ENCODE measurements at regions not wholly inside any gene's neighbourhood (a gene's known extent, or its start where the extent isn't known, plus 50 kb on each side); places are given as distances from the start of the nearest gene placed in this dataset.

- H3K27me3 ChIP-seq (ENCODE audit: control insufficient read depth in 1 of 2, insufficient read depth in 2 of 2, low read length in 1 of 2): no peaks in the 10 kb centered on the region
- H3K4me1 ChIP-seq (ENCODE audit: control insufficient read depth in 1 of 2, insufficient read depth in 2 of 2, low read length in 2 of 2): no peaks in the 10 kb centered on the region
- H3K9me3 ChIP-seq (ENCODE audit: control insufficient read depth, low read length): peaks cover 3% of the 10 kb centered on the region
- ATAC-seq (ENCODE audit: low FRiP score): no peak
- H3K36me3 ChIP-seq (ENCODE audit: control insufficient read depth in 1 of 2, insufficient read depth in 2 of 2, low read length in 1 of 2): no peaks in the 10 kb centered on the region
- WGBS, 2 donors: 72 to 73% methylated on average over 13 of the region's 13 CpGs
- DNase-seq: no peak
- no peak overlapping the region for H3K27ac ChIP-seq (ENCODE audit: low read depth in 1 of 2, low read length in 2 of 2)
- no peak overlapping the region for H3K4me3 ChIP-seq (ENCODE audit: low read length in 2 of 2)
- intact Hi-C loops (cut with DNase I): no loop called here
These were observed 87.5 kb upstream of the PRR20G start for GRCh38 chr3:127375151-127375930.

- DNase-seq (peak in 1 of 2 donors; percentile 34), ATAC-seq (ENCODE audit: low FRiP score) (no peak)
- Histone ChIP-seq H3K27me3 (ENCODE audit: control insufficient read depth in 1 of 2, insufficient read depth in 2 of 2, low read length in 1 of 2) (no peaks in the 10 kb centered on the region), H3K36me3 (ENCODE audit: control insufficient read depth in 1 of 2, insufficient read depth in 2 of 2, low read length in 1 of 2) (no peaks in the 10 kb centered on the region), H3K4me3 (ENCODE audit: low read length in 2 of 2) (no peak overlapping the region), H3K4me1 (ENCODE audit: control insufficient read depth in 1 of 2, insufficient read depth in 2 of 2, low read length in 2 of 2) (no peaks in the 10 kb centered on the region), H3K27ac (ENCODE audit: low read depth in 1 of 2, low read length in 2 of 2) (no peak overlapping the region), H3K9me3 (ENCODE audit: control insufficient read depth, low read length) (peaks cover 3% of the 10 kb centered on the region)
- 62 to 63% methylated on average over 12 of the region's 12 CpGs for WGBS, 2 donors
- intact Hi-C loops (cut with DNase I): no loop called here
These were observed 86.5 kb upstream of the PRR20G start for GRCh38 chr3:127374086-127375010.

- Histone ChIP-seq H3K4me3 (ENCODE audit: low read length in 2 of 2) (no peak overlapping the region), H3K9me3 (ENCODE audit: control insufficient read depth, low read length) (peaks cover 3% of the 10 kb centered on the region), H3K4me1 (ENCODE audit: control insufficient read depth in 1 of 2, insufficient read depth in 2 of 2, low read length in 2 of 2) (no peaks in the 10 kb centered on the region), H3K36me3 (ENCODE audit: control insufficient read depth in 1 of 2, insufficient read depth in 2 of 2, low read length in 1 of 2) (no peaks in the 10 kb centered on the region), H3K27me3 (ENCODE audit: control insufficient read depth in 1 of 2, insufficient read depth in 2 of 2, low read length in 1 of 2) (no peaks in the 10 kb centered on the region), H3K27ac (ENCODE audit: low read depth in 1 of 2, low read length in 2 of 2) (no peak overlapping the region)
- peak in 1 of 2 donors; percentile 37 for DNase-seq
- WGBS, 2 donors: 25 to 26% methylated on average over 9 of the region's 9 CpGs
- ATAC-seq (ENCODE audit: low FRiP score): no peak
- intact Hi-C loops (cut with DNase I): no loop called here
These were observed 85.7 kb upstream of the PRR20G start for GRCh38 chr3:127373441-127374085.

- intact Hi-C loops (cut with DNase I): no loop called here
- DNase-seq (no peak), ATAC-seq (ENCODE audit: low FRiP score) (no peak)
- H3K4me3 ChIP-seq (ENCODE audit: low read length in 2 of 2): no peak overlapping the region
- H3K4me1 ChIP-seq (ENCODE audit: control insufficient read depth in 1 of 2, insufficient read depth in 2 of 2, low read length in 2 of 2): no peaks in the 10 kb centered on the region
- H3K27ac ChIP-seq (ENCODE audit: low read depth in 1 of 2, low read length in 2 of 2): no peak overlapping the region
- H3K27me3 ChIP-seq (ENCODE audit: control insufficient read depth in 1 of 2, insufficient read depth in 2 of 2, low read length in 1 of 2): no peaks in the 10 kb centered on the region
- no peaks in the 10 kb centered on the region for H3K36me3 ChIP-seq (ENCODE audit: control insufficient read depth in 1 of 2, insufficient read depth in 2 of 2, low read length in 1 of 2)
- WGBS, 2 donors: 69% methylated on average over 5 to 6 of the region's 6 CpGs
- H3K9me3 ChIP-seq (ENCODE audit: control insufficient read depth, low read length): peaks cover 3% of the 10 kb centered on the region
These were observed 84.0 kb upstream of the PRR20G start for GRCh38 chr3:127371846-127372245.

- Histone ChIP-seq H3K4me3 (ENCODE audit: low read length in 2 of 2) (no peak overlapping the region), H3K9me3 (ENCODE audit: control insufficient read depth, low read length) (peaks cover 2% of the 10 kb centered on the region), H3K27me3 (ENCODE audit: control insufficient read depth in 1 of 2, insufficient read depth in 2 of 2, low read length in 1 of 2) (no peaks in the 10 kb centered on the region), H3K36me3 (ENCODE audit: control insufficient read depth in 1 of 2, insufficient read depth in 2 of 2, low read length in 1 of 2) (no peaks in the 10 kb centered on the region), H3K4me1 (ENCODE audit: control insufficient read depth in 1 of 2, insufficient read depth in 2 of 2, low read length in 2 of 2) (no peaks in the 10 kb centered on the region), H3K27ac (ENCODE audit: low read depth in 1 of 2, low read length in 2 of 2) (no peak overlapping the region)
- intact Hi-C loops (cut with DNase I): no loop called here
- ATAC-seq (ENCODE audit: low FRiP score) (no peak), DNase-seq (no peak)
- WGBS, 2 donors: 67 to 68% methylated on average over 10 of the region's 10 CpGs
These were observed 83.5 kb upstream of the PRR20G start for GRCh38 chr3:127371334-127371733.

GRCh38 chr3:127370906-127371305 is 83.1 kb upstream of the PRR20G start:
- ATAC-seq (ENCODE audit: low FRiP score) (no peak), DNase-seq (no peak)
- no peak overlapping the region for H3K27ac ChIP-seq (ENCODE audit: low read depth in 1 of 2, low read length in 2 of 2)
- WGBS, 2 donors: 43 to 49% methylated on average over 9 of the region's 9 CpGs
- H3K4me1 ChIP-seq (ENCODE audit: control insufficient read depth in 1 of 2, insufficient read depth in 2 of 2, low read length in 2 of 2): no peaks in the 10 kb centered on the region
- intact Hi-C loops (cut with DNase I): no loop called here
- no peaks in the 10 kb centered on the region for H3K9me3 ChIP-seq (ENCODE audit: control insufficient read depth, low read length)
- H3K36me3 ChIP-seq (ENCODE audit: control insufficient read depth in 1 of 2, insufficient read depth in 2 of 2, low read length in 1 of 2): no peaks in the 10 kb centered on the region
- H3K4me3 ChIP-seq (ENCODE audit: low read length in 2 of 2): no peak overlapping the region
- H3K27me3 ChIP-seq (ENCODE audit: control insufficient read depth in 1 of 2, insufficient read depth in 2 of 2, low read length in 1 of 2): no peaks in the 10 kb centered on the region

- no peak overlapping the region for H3K27ac ChIP-seq (ENCODE audit: low read depth in 1 of 2, low read length in 2 of 2)
- no peaks in the 10 kb centered on the region for H3K36me3 ChIP-seq (ENCODE audit: control insufficient read depth in 1 of 2, insufficient read depth in 2 of 2, low read length in 1 of 2)
- 54 to 70% methylated on average over 4 of the region's 4 CpGs for WGBS, 2 donors
- ATAC-seq (ENCODE audit: low FRiP score): no peak
- intact Hi-C loops (cut with DNase I): no loop called here
- no peak overlapping the region for H3K4me3 ChIP-seq (ENCODE audit: low read length in 2 of 2)
- H3K27me3 ChIP-seq (ENCODE audit: control insufficient read depth in 1 of 2, insufficient read depth in 2 of 2, low read length in 1 of 2): no peaks in the 10 kb centered on the region
- no peaks in the 10 kb centered on the region for H3K9me3 ChIP-seq (ENCODE audit: control insufficient read depth, low read length)
- no peak for DNase-seq
- H3K4me1 ChIP-seq (ENCODE audit: control insufficient read depth in 1 of 2, insufficient read depth in 2 of 2, low read length in 2 of 2): no peaks in the 10 kb centered on the region
These were observed 81.6 kb upstream of the PRR20G start for GRCh38 chr3:127369356-127369935.

- intact Hi-C loops (cut with DNase I): no loop called here
- WGBS, 2 donors: 47 to 53% methylated on average over 14 of the region's 14 CpGs
- Histone ChIP-seq H3K36me3 (ENCODE audit: control insufficient read depth in 1 of 2, insufficient read depth in 2 of 2, low read length in 1 of 2) (no peaks in the 10 kb centered on the region), H3K9me3 (ENCODE audit: control insufficient read depth, low read length) (no peaks in the 10 kb centered on the region), H3K4me3 (ENCODE audit: low read length in 2 of 2) (no peak overlapping the region), H3K27ac (ENCODE audit: low read depth in 1 of 2, low read length in 2 of 2) (no peak overlapping the region), H3K4me1 (ENCODE audit: control insufficient read depth in 1 of 2, insufficient read depth in 2 of 2, low read length in 2 of 2) (no peaks in the 10 kb centered on the region), H3K27me3 (ENCODE audit: control insufficient read depth in 1 of 2, insufficient read depth in 2 of 2, low read length in 1 of 2) (no peaks in the 10 kb centered on the region)
- peak in 1 of 2 donors; percentile 25 for DNase-seq
- no peak for ATAC-seq (ENCODE audit: low FRiP score)
These were observed 80.6 kb upstream of the PRR20G start for GRCh38 chr3:127368186-127369032.
